Osteocyte (in vitro differentiated cells): ENCODE measurements at regions not wholly inside any gene's neighbourhood (a gene's known extent, or its start where the extent isn't known, plus 50 kb on each side); places are given as distances from the start of the nearest gene placed in this dataset.

Experiments
- DNase-seq: peaks from one replicate; pipeline ENCODE4 v3.0.0; 2021; ENCODE audit warnings: mixed read lengths; ENCODE audit not compliant: unreplicated experiment; ENCODE audit errors: extremely low spot score
- H3K27ac Mint-ChIP-seq: one replicate; pipeline ENCODE4 v1.8.0; 2021; ENCODE audit warnings: mild to moderate bottlenecking, mixed read lengths; ENCODE audit not compliant: unreplicated experiment
- H3K27me3 Mint-ChIP-seq: one replicate; pipeline ENCODE4 v1.8.0; 2021; ENCODE audit warnings: mixed read lengths; ENCODE audit not compliant: unreplicated experiment
- H3K36me3 Mint-ChIP-seq: one replicate; pipeline ENCODE4 v1.8.0; 2021; ENCODE audit warnings: mixed read lengths; ENCODE audit not compliant: unreplicated experiment
- H3K4me1 Mint-ChIP-seq: one replicate; pipeline ENCODE4 v1.8.0; 2021; ENCODE audit warnings: mixed read lengths; ENCODE audit not compliant: unreplicated experiment
- H3K4me3 Mint-ChIP-seq: one replicate; pipeline ENCODE4 v1.8.0; 2021; ENCODE audit warnings: mild to moderate bottlenecking, moderate library complexity, mixed read lengths; ENCODE audit not compliant: unreplicated experiment
- H3K9me3 Mint-ChIP-seq: one replicate; pipeline ENCODE4 v1.8.0; 2021; ENCODE audit warnings: mixed read lengths; ENCODE audit not compliant: unreplicated experiment
- TF ChIP-seq, protein P1 (sequence below): fragments of 200-600 bp; sonication (generic); IDR thresholded peaks from 2 replicates; pipeline ENCODE4 v1.5.0; 2021; ENCODE audit warnings: antibody characterized with exemption, mild to moderate bottlenecking, moderate library complexity

DNA sequence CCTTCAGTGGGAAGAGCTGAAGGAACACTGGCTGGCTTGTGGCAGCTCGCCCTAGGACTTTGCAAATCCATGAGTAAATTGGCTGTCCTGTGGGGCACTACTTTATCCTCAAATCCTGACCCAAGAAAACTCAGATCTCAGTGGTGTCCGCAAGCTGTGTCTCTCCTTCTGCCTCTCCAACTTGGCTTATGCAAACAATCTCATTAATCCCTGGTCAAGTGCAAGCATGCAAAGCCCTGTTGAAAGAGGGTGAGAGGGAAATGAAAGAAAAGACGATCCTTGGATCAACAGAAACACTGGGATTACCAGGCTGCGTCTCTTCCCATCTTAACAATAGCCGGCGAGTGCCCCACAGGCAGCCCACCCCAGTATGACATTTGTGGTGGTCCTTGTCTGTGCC lies 901.6 kb downstream of the BCL11B start:
- no peaks in the 10 kb centered on the region for H3K27me3 Mint-ChIP-seq
- no peak overlapping the region for H3K4me3 Mint-ChIP-seq
- no peak overlapping the region for H3K27ac Mint-ChIP-seq
- no peaks in the 10 kb centered on the region for H3K4me1 Mint-ChIP-seq
- TF ChIP-seq, protein P1, sequence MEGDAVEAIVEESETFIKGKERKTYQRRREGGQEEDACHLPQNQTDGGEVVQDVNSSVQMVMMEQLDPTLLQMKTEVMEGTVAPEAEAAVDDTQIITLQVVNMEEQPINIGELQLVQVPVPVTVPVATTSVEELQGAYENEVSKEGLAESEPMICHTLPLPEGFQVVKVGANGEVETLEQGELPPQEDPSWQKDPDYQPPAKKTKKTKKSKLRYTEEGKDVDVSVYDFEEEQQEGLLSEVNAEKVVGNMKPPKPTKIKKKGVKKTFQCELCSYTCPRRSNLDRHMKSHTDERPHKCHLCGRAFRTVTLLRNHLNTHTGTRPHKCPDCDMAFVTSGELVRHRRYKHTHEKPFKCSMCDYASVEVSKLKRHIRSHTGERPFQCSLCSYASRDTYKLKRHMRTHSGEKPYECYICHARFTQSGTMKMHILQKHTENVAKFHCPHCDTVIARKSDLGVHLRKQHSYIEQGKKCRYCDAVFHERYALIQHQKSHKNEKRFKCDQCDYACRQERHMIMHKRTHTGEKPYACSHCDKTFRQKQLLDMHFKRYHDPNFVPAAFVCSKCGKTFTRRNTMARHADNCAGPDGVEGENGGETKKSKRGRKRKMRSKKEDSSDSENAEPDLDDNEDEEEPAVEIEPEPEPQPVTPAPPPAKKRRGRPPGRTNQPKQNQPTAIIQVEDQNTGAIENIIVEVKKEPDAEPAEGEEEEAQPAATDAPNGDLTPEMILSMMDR, result no peak
- peaks cover 59% of the 10 kb centered on the region for H3K9me3 Mint-ChIP-seq
- no peak for DNase-seq
- no peaks in the 10 kb centered on the region for H3K36me3 Mint-ChIP-seq

DNA sequence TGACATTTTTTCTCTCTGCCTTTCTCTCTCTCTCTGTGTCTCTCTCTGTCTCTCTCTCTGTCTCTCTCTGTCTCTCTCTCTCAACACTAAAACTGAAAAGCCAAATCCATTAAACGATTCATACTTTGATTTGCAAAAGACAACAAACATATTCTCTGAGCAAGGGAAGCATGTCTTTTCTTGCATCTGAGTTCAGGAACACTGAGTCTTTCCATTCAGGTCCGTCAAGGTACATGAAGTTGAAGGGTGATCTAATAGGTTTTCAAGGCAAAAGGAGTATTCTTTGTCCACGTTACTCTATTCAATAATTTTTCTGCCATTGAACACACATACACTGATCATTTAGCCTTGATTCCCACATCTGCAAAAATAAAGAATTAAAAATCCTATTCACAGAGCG lies 900.9 kb downstream of the BCL11B start:
- no peak overlapping the region for H3K27ac Mint-ChIP-seq
- no peaks in the 10 kb centered on the region for H3K4me1 Mint-ChIP-seq
- no peak overlapping the region for H3K4me3 Mint-ChIP-seq
- TF ChIP-seq, protein P1, result no peak
- H3K36me3 Mint-ChIP-seq, result no peaks in the 10 kb centered on the region
- no peaks in the 10 kb centered on the region for H3K27me3 Mint-ChIP-seq
- peaks cover 59% of the 10 kb centered on the region for H3K9me3 Mint-ChIP-seq
- no peak for DNase-seq

DNA sequence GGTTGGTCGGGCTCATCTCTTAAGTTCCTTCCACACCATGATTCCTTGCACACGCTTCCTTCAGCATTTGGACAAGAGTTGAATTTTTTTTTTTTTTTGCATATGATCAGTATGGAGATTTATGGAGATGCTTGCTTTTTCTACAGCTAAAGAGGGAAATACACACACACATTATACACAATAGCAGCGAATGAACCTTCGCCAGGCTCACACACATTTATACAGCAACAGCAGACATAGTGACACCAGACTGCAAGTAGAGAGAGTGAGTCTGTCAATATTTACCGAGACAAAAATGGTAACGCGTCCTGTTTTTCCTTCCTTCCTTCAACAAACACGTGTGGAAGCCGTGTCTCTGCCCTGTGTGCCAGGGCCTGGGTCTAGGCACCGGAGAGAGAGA lies 897.9 kb downstream of the BCL11B start:
- no peak for DNase-seq
- Mint-ChIP-seq H3K36me3 (no peaks in the 10 kb centered on the region), H3K4me3 (no peak overlapping the region), H3K27ac (no peak overlapping the region), H3K9me3 (peaks cover 62% of the 10 kb centered on the region), H3K4me1 (no peaks in the 10 kb centered on the region), H3K27me3 (no peaks in the 10 kb centered on the region)
- TF ChIP-seq, protein P1, result no peak

DNA sequence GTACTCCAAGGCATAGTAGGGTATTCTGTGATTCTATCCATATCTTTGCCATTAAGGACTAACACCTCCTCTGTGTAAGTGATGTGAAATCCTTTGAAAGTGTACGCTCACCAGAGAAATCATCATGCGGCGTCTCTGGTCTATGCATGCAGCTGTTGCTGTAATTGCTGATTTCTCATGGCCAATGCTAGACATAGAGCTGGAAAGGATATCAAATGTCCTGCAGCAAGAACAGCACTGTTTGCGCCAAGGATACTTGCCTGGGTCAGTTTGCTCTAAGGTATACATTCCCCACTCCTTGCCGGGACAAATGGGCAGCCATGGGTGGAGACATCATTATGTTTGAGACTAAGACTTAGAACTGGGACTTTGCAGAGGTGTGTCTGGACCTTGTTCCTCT lies 896.4 kb downstream of the BCL11B start:
- peaks cover 72% of the 10 kb centered on the region for H3K9me3 Mint-ChIP-seq
- DNase-seq, result no peak
- H3K27me3 Mint-ChIP-seq, result no peaks in the 10 kb centered on the region
- no peaks in the 10 kb centered on the region for H3K36me3 Mint-ChIP-seq
- no peaks in the 10 kb centered on the region for H3K4me1 Mint-ChIP-seq
- no peak overlapping the region for H3K27ac Mint-ChIP-seq
- TF ChIP-seq, protein P1, result no peak
- no peak overlapping the region for H3K4me3 Mint-ChIP-seq

DNA sequence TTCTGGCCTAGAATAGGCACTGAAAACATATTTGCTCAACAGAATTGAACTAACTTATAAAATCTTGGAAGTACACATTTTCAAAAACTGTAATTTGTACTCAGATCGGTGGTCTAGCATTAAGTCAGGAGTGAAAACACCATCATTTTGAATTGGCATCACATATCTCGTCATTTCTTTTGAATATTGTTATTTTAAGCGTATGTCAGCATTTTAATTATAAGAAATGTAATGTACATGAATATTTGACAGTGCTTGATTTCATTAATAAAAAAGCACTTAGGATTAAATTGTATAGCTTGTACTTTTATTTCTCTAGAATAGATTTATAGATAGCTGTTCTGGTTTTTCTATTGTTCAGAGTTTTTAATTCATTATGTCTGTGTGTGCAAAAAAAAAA lies 892.2 kb downstream of the BCL11B start:
- peaks cover 64% of the 10 kb centered on the region for H3K9me3 Mint-ChIP-seq
- no peak overlapping the region for H3K27ac Mint-ChIP-seq
- no peaks in the 10 kb centered on the region for H3K36me3 Mint-ChIP-seq
- DNase-seq, result no peak
- H3K4me3 Mint-ChIP-seq, result no peak overlapping the region
- no peaks in the 10 kb centered on the region for H3K4me1 Mint-ChIP-seq
- H3K27me3 Mint-ChIP-seq, result no peaks in the 10 kb centered on the region
- TF ChIP-seq, protein P1, result no peak
